Smooth muscle cell (in vitro differentiated cells): ENCODE measurements at regions not wholly inside any gene's neighbourhood (a gene's known extent, or its start where the extent isn't known, plus 50 kb on each side); places are given as distances from the start of the nearest gene placed in this dataset.
A peak's percentile ranks its signal among the peaks of the same experiment; 100 is the strongest.

Source experiments
- DNase-seq: peaks from one replicate; lab custom pipeline; 2025; ENCODE audit not compliant: unreplicated experiment; lab: John Stamatoyannopoulos, UW
- H2AFZ ChIP-seq: fragments of 200-600 bp; sonication (generic); 2 replicates; pipeline ENCODE4 v1.6.0; 2016; ENCODE audit warnings: antibody characterized with exemption, low read depth, mild to moderate bottlenecking
- H3F3A ChIP-seq: fragments of 200-600 bp; sonication (generic); 2 replicates; pipeline ENCODE4 v1.6.0; 2017; ENCODE audit warnings: antibody characterized with exemption, low read depth
- H3K27ac ChIP-seq: fragments of 200-600 bp; sonication (generic); 2 replicates; pipeline ENCODE4 v1.5.1; 2016; ENCODE audit warnings: low read depth, mild to moderate bottlenecking
- H3K27me3 ChIP-seq: fragments of 200-600 bp; sonication (generic); 2 replicates; pipeline ENCODE4 v1.6.1; 2016; ENCODE audit warnings: low read depth, mild to moderate bottlenecking
- H3K36me3 ChIP-seq: fragments of 200-600 bp; sonication (generic); 2 replicates; pipeline ENCODE4 v1.5.1; 2016; ENCODE audit warnings: low read depth
- H3K4me1 ChIP-seq: fragments of 200-600 bp; sonication (generic); 2 replicates; pipeline ENCODE4 v1.5.1; 2016; ENCODE audit warnings: low read depth
- H3K4me2 ChIP-seq: fragments of 200-600 bp; sonication (generic); 2 replicates; pipeline ENCODE4 v1.6.0; 2016; ENCODE audit warnings: mild to moderate bottlenecking
- H3K4me3 ChIP-seq: fragments of 200-600 bp; sonication (generic); 2 replicates; pipeline ENCODE4 v1.5.1; 2016; ENCODE audit warnings: mild to moderate bottlenecking
- H3K79me2 ChIP-seq: fragments of 200-600 bp; sonication (generic); 2 replicates; pipeline ENCODE4 v1.6.0; 2016; ENCODE audit warnings: low read depth, mild to moderate bottlenecking
- H3K9ac ChIP-seq: fragments of 200-600 bp; sonication (generic); 2 replicates; pipeline ENCODE4 v1.6.0; 2016; ENCODE audit warnings: low read depth
- H3K9me3 ChIP-seq: fragments of 200-600 bp; sonication (generic); replicated peaks from 2 replicates; pipeline ENCODE4 v1.5.1; 2016; ENCODE audit warnings: low read depth
- H4K20me1 ChIP-seq: fragments of 200-600 bp; sonication (generic); 2 replicates; pipeline ENCODE4 v1.6.0; 2016; ENCODE audit warnings: low read depth
- WGBS: methylation state at CpG from one replicate; pipeline ENCODE4 v1.1.7; 2016; ENCODE audit warnings: low lambda C conversion rate; 5-methylcytosine and 5-hydroxymethylcytosine counted together
- TF ChIP-seq, protein P1 (sequence below): fragments of 200-600 bp; sonication (generic); IDR thresholded peaks from 2 replicates; pipeline ENCODE4 v1.5.1; 2017; ENCODE audit warnings: borderline replicate concordance, mild to moderate bottlenecking, antibody characterized with exemption; ENCODE audit not compliant: insufficient read depth, poor library complexity, severe bottlenecking

DNA sequence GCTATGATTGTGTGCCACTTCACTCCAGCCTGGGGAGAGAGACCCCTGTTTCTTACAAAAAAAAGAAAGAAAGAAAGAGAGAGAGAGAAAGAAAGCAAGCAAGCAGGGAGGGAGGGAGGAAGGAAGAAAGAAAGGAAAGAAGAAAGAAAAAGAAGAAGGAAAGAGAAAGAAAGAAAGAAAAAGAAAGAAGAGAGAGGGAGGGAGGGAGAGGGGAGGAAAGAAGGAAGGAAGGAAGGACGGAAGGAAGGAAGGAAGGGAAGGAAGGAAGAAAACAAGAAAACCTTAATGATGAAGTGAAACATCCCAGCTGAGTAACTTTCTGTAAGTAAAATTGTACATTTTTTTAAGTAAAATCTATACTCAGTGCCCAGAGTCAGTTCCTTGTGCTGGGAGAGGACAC, 75.5 kb upstream of the GLS start:
- Histone ChIP-seq H3K9ac (no peak overlapping the region), H3K27ac (no peak overlapping the region), H4K20me1 (no peaks in the 10 kb centered on the region), H3K79me2 (no peaks in the 10 kb centered on the region), H2AFZ (no peak overlapping the region), H3K36me3 (no peaks in the 10 kb centered on the region), H3K4me2 (no peak overlapping the region), H3F3A (peaks cover 5% of the 10 kb centered on the region), H3K27me3 (no peaks in the 10 kb centered on the region), H3K4me1 (peaks cover 4% of the 10 kb centered on the region), H3K4me3 (no peak overlapping the region), H3K9me3 (no peaks in the 10 kb centered on the region)
- TF ChIP-seq, protein P1, sequence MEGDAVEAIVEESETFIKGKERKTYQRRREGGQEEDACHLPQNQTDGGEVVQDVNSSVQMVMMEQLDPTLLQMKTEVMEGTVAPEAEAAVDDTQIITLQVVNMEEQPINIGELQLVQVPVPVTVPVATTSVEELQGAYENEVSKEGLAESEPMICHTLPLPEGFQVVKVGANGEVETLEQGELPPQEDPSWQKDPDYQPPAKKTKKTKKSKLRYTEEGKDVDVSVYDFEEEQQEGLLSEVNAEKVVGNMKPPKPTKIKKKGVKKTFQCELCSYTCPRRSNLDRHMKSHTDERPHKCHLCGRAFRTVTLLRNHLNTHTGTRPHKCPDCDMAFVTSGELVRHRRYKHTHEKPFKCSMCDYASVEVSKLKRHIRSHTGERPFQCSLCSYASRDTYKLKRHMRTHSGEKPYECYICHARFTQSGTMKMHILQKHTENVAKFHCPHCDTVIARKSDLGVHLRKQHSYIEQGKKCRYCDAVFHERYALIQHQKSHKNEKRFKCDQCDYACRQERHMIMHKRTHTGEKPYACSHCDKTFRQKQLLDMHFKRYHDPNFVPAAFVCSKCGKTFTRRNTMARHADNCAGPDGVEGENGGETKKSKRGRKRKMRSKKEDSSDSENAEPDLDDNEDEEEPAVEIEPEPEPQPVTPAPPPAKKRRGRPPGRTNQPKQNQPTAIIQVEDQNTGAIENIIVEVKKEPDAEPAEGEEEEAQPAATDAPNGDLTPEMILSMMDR: no peak
- no peak for DNase-seq
- WGBS: 37% methylated on average over 1 of the region's 1 CpG

GRCh38 chr2:190805843-190806242, 74.8 kb upstream of the GLS start:
- Histone ChIP-seq H3K9ac (no peak overlapping the region), H3K27ac (no peak overlapping the region), H3K27me3 (no peaks in the 10 kb centered on the region), H3K4me1 (no peaks in the 10 kb centered on the region), H2AFZ (no peak overlapping the region), H3F3A (peaks cover 5% of the 10 kb centered on the region), H3K4me3 (no peak overlapping the region), H4K20me1 (no peaks in the 10 kb centered on the region), H3K9me3 (no peaks in the 10 kb centered on the region), H3K79me2 (no peaks in the 10 kb centered on the region), H3K36me3 (no peaks in the 10 kb centered on the region), H3K4me2 (no peak overlapping the region)
- 77% methylated on average over 3 of the region's 3 CpGs for WGBS
- no peak for DNase-seq
- TF ChIP-seq, protein P1: no peak

DNA sequence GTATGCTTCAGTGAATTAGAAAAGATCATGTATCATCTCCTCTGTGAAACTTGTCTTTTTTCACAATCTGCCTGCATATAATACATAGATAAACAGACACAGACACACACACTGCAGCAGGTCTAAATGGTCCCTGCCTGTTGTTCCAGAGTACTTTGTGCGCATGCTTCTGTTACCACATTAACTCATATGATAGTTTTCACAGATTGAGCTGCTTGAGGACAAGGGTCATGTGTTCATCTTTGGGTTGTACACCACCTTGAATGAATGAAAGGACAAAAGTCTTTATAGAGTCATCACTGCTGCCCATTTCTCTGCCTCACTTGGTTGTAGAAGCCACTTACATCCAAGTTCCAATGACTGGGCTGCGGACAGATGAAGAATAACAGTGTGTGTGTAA, 72.7 kb upstream of the GLS start:
- no peak for DNase-seq
- H3K9ac ChIP-seq: no peak overlapping the region
- no peaks in the 10 kb centered on the region for H3K27me3 ChIP-seq
- 100% methylated on average over 2 of the region's 2 CpGs for WGBS
- H3K79me2 ChIP-seq: no peaks in the 10 kb centered on the region
- no peaks in the 10 kb centered on the region for H3F3A ChIP-seq
- no peaks in the 10 kb centered on the region for H3K9me3 ChIP-seq
- no peak overlapping the region for H2AFZ ChIP-seq
- H3K27ac ChIP-seq: no peak overlapping the region
- no peaks in the 10 kb centered on the region for H3K36me3 ChIP-seq
- H3K4me3 ChIP-seq: no peak overlapping the region
- TF ChIP-seq, protein P1: no peak
- H3K4me2 ChIP-seq: no peak overlapping the region
- peaks cover under 1% of the 10 kb centered on the region for H3K4me1 ChIP-seq
- no peaks in the 10 kb centered on the region for H4K20me1 ChIP-seq

DNA sequence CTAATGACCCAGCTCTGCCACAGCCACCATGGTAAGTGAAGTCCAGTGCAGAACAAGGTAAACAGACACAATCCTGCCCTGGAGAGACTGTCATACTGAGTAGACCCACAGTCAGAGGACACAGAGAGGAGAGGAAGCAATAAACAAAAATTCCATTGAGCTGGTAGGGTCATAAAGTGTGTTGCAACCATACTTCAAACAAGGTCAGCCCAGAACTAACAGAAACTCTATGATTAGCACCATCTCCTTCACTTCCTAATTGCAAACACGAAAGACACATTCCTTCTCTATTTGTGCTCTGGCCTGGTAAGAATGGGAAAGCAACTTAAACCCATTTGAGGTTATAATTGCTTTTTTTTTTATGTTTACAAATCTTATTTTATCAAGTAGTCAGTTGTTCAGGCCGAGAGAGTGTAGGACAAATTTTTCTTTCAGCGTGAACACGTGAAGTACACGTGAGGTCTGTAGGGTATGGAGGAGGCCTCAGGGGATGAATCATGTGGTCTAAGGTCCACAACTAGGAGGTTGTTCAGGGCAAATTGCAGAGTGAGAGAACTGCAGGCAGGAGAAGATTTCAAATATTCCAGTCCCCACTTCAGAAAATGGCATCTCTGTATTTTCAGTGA, 71.4 kb upstream of the GLS start:
- TF ChIP-seq, protein P1: no peak
- H3K9ac ChIP-seq: no peak overlapping the region
- H3K27ac ChIP-seq: peak overlapping the region; percentile 47
- H3K4me1 ChIP-seq: peaks cover 5% of the 10 kb centered on the region
- H3K79me2 ChIP-seq: no peaks in the 10 kb centered on the region
- no peaks in the 10 kb centered on the region for H3K36me3 ChIP-seq
- no peak overlapping the region for H2AFZ ChIP-seq
- peak overlapping the region; percentile 77 for H3K4me2 ChIP-seq
- no peaks in the 10 kb centered on the region for H3K9me3 ChIP-seq
- no peaks in the 10 kb centered on the region for H3F3A ChIP-seq
- 54% methylated on average over 5 of the region's 5 CpGs for WGBS
- DNase-seq: no peak
- H3K27me3 ChIP-seq: no peaks in the 10 kb centered on the region
- no peaks in the 10 kb centered on the region for H4K20me1 ChIP-seq
- H3K4me3 ChIP-seq: no peak overlapping the region
